OCI-LY7 (cell line): ENCODE measurements at regions not wholly inside any gene's neighbourhood (a gene's known extent, or its start where the extent isn't known, plus 50 kb on each side); places are given as distances from the start of the nearest gene placed in this dataset.

Experiments
- BruUV-seq: library from RNA; stranded (reverse); fragments of 400-500 nt; replicated peaks from 2 replicates; lab custom pipeline; 2021; lab: Mats Ljungman, UMichigan
- CTCF ChIA-PET: fragments of 300-600 bp; sonication (Branson Sonifier 250); formaldehyde crosslinking; loops from one replicate; lab custom pipeline; 2022; ENCODE audit warnings: antibody characterized with exemption; ENCODE audit not compliant: unreplicated experiment; lab: Charles Lee
- POLR2A ChIA-PET: fragments of 300-600 bp; sonication (Branson Sonifier 250); formaldehyde crosslinking; loops from one replicate; lab custom pipeline; 2022; ENCODE audit warnings: antibody characterized with exemption; lab: Charles Lee
- DNase-seq: peaks from one replicate; pipeline ENCODE4 v3.0.0-alpha.2; 2015; ENCODE audit warnings: low spot score
- H2AFZ ChIP-seq: fragments of 200-600 bp; sonication (generic), shearing (Covaris generic); 2 replicates; pipeline ENCODE4 v1.6.1; 2014; ENCODE audit warnings: mild to moderate bottlenecking, antibody characterized with exemption, low read length, moderate library complexity
- H3K27ac ChIP-seq: fragments of 200-600 bp; sonication (generic); 2 replicates; pipeline ENCODE4 v1.5.1; 2014; ENCODE audit warnings: mixed run types, low read depth, mild to moderate bottlenecking, moderate library complexity, low read length, inconsistent platforms; ENCODE audit not compliant: poor library complexity, severe bottlenecking
- H3K36me3 ChIP-seq: fragments of 200-600 bp; sonication (generic); 2 replicates; pipeline ENCODE4 v1.6.1; 2014; ENCODE audit warnings: mild to moderate bottlenecking, antibody characterized with exemption, low read length, moderate library complexity, mixed read lengths; ENCODE audit not compliant: insufficient read depth
- H3K4me1 ChIP-seq: fragments of 200-600 bp; sonication (generic); 2 replicates; pipeline ENCODE4 v1.5.1; 2014; ENCODE audit warnings: mild to moderate bottlenecking, low read length; ENCODE audit not compliant: insufficient read depth, poor library complexity, severe bottlenecking
- H3K4me2 ChIP-seq: fragments of 200-600 bp; sonication (generic); 2 replicates; pipeline ENCODE4 v1.6.1; 2014; ENCODE audit warnings: mild to moderate bottlenecking, low read length
- H3K4me3 ChIP-seq: fragments of 200-600 bp; sonication (generic); 2 replicates; pipeline ENCODE4 v1.5.1; 2014; ENCODE audit warnings: mild to moderate bottlenecking, low read depth, low read length; ENCODE audit not compliant: poor library complexity, severe bottlenecking
- H3K79me2 ChIP-seq: fragments of 200-600 bp; sonication (generic); 2 replicates; pipeline ENCODE4 v1.6.1; 2016; ENCODE audit warnings: low read depth, mild to moderate bottlenecking, low read length, moderate library complexity, mixed read lengths; ENCODE audit not compliant: insufficient read depth
- H3K9me2 ChIP-seq: fragments of 200-600 bp; sonication (generic); 2 replicates; pipeline ENCODE4 v1.6.1; 2016; ENCODE audit warnings: mild to moderate bottlenecking, low read length, mixed read lengths; ENCODE audit not compliant: insufficient read depth
- H3K9me3 ChIP-seq: fragments of 200-600 bp; sonication (generic); 2 replicates; pipeline ENCODE4 v1.6.1; 2014; ENCODE audit warnings: mild to moderate bottlenecking, mixed run types, low read length, mixed read lengths
- H4K20me1 ChIP-seq: fragments of 200-600 bp; sonication (generic); 2 replicates; pipeline ENCODE4 v1.6.1; 2014; ENCODE audit warnings: mild to moderate bottlenecking, antibody characterized with exemption, low read length, moderate library complexity, mixed read lengths; ENCODE audit not compliant: insufficient read depth
- EZH2phosphoT487 ChIP-seq: fragments of 200-600 bp; sonication (generic); IDR thresholded peaks from 2 replicates; pipeline ENCODE4 v1.6.1; 2018; ENCODE audit warnings: low read depth, borderline replicate concordance, mild to moderate bottlenecking, mixed run types, antibody characterized with exemption, low read length, moderate library complexity, mixed read lengths
- intact Hi-C: fragments of 100-400 bp; cut with micrococcal nuclease; formaldehyde crosslinking; loops from one replicate; pipeline ENCODE4 v1.10.0; 2022; ENCODE audit not compliant: unreplicated experiment
- TF ChIP-seq, protein P1 (sequence below): fragments of 200-600 bp; sonication (generic); conservative IDR thresholded peaks from 2 replicates; pipeline ENCODE4 v1.5.1; 2014; ENCODE audit warnings: mild to moderate bottlenecking, antibody characterized with exemption, low read length, moderate library complexity, mixed read lengths

- no peak for DNase-seq
- CTCF ChIA-PET, result no interaction called here
- no peaks in the 10 kb centered on the region for H3K9me2 ChIP-seq
- H3K9me3 ChIP-seq, result no peaks in the 10 kb centered on the region
- no peak overlapping the region for H3K4me2 ChIP-seq
- BruUV-seq, result no TSS peak
- POLR2A ChIA-PET, result no interaction called here
- no peak overlapping the region for H3K27ac ChIP-seq
- no peaks in the 10 kb centered on the region for H3K36me3 ChIP-seq
- H4K20me1 ChIP-seq, result no peaks in the 10 kb centered on the region
- intact Hi-C loops, result no loop called here
- no peak overlapping the region for H3K4me3 ChIP-seq
- no peaks in the 10 kb centered on the region for H3K4me1 ChIP-seq
- TF ChIP-seq, protein P1, sequence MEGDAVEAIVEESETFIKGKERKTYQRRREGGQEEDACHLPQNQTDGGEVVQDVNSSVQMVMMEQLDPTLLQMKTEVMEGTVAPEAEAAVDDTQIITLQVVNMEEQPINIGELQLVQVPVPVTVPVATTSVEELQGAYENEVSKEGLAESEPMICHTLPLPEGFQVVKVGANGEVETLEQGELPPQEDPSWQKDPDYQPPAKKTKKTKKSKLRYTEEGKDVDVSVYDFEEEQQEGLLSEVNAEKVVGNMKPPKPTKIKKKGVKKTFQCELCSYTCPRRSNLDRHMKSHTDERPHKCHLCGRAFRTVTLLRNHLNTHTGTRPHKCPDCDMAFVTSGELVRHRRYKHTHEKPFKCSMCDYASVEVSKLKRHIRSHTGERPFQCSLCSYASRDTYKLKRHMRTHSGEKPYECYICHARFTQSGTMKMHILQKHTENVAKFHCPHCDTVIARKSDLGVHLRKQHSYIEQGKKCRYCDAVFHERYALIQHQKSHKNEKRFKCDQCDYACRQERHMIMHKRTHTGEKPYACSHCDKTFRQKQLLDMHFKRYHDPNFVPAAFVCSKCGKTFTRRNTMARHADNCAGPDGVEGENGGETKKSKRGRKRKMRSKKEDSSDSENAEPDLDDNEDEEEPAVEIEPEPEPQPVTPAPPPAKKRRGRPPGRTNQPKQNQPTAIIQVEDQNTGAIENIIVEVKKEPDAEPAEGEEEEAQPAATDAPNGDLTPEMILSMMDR, result no peak
- no peak for TF ChIP-seq EZH2phosphoT487
- no peak overlapping the region for H2AFZ ChIP-seq
- no peaks in the 10 kb centered on the region for H3K79me2 ChIP-seq
Observed at GRCh38 chr2:234849678-234850077, 102.1 kb upstream of the SH3BP4 start.

GRCh38 chr2:234848578-234848977 is 103.2 kb upstream of the SH3BP4 start:
- Histone ChIP-seq H3K27ac (no peak overlapping the region), H3K79me2 (no peaks in the 10 kb centered on the region), H3K4me1 (no peaks in the 10 kb centered on the region), H2AFZ (no peak overlapping the region), H3K9me2 (no peaks in the 10 kb centered on the region), H3K4me3 (no peak overlapping the region), H3K36me3 (no peaks in the 10 kb centered on the region), H4K20me1 (no peaks in the 10 kb centered on the region), H3K4me2 (no peak overlapping the region), H3K9me3 (no peaks in the 10 kb centered on the region)
- no peak for TF ChIP-seq EZH2phosphoT487
- TF ChIP-seq, protein P1, result no peak
- no TSS peak for BruUV-seq
- CTCF ChIA-PET, result no interaction called here
- POLR2A ChIA-PET, result no interaction called here
- intact Hi-C loops, result no loop called here
- no peak for DNase-seq

DNA sequence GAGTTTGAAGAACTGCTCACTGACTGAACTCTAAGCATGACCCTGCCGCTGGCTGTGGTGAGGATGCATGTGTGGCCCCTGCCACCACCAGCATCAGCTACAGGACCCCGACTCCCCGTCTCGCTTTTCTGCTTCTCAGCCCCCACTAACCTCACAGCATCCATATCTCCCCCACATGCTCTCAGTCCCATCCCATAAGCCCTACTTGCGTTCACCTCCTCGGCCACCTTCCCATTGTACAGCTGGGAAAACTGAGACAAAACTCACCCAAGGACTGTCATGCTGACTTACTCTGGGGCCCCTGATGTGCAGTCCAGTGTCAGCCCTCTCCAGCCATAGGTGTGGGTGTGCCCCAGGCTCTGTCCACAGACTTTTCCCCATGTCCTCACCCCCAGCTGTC is 104.2 kb upstream of the SH3BP4 start:
- H3K36me3 ChIP-seq, result no peaks in the 10 kb centered on the region
- no peak overlapping the region for H3K4me3 ChIP-seq
- H3K4me2 ChIP-seq, result no peak overlapping the region
- TF ChIP-seq EZH2phosphoT487, result no peak
- TF ChIP-seq, protein P1, result no peak
- POLR2A ChIA-PET, result interaction anchor here (0.6 kb wide), 1 partner anchor 14 kb away, joined by 3 read pairs; no protein-coding TSS in a partner anchor
- H2AFZ ChIP-seq, result no peak overlapping the region
- CTCF ChIA-PET, result no interaction called here
- H3K4me1 ChIP-seq, result no peaks in the 10 kb centered on the region
- DNase-seq, result no peak
- no peaks in the 10 kb centered on the region for H3K9me3 ChIP-seq
- no peaks in the 10 kb centered on the region for H3K9me2 ChIP-seq
- intact Hi-C loops, result no loop called here
- BruUV-seq, result no TSS peak
- no peak overlapping the region for H3K27ac ChIP-seq
- no peaks in the 10 kb centered on the region for H4K20me1 ChIP-seq
- H3K79me2 ChIP-seq, result no peaks in the 10 kb centered on the region
